H1 (cell line): ENCODE measurements at regions not wholly inside any gene's neighbourhood (a gene's known extent, or its start where the extent isn't known, plus 50 kb on each side); places are given as distances from the start of the nearest gene placed in this dataset.
A peak's percentile ranks its signal among the peaks of the same experiment; 100 is the strongest.

ENCODE experiments used
- CTCF ChIA-PET: fragments of 300-600 bp; sonication (Branson Sonifier 250); formaldehyde crosslinking; loops from one replicate; lab custom pipeline; 2021; ENCODE audit not compliant: partially characterized antibody; lab: Charles Lee
- POLR2A ChIA-PET: fragments of 300-600 bp; sonication (Branson Sonifier 250); formaldehyde crosslinking; loops from one replicate; lab custom pipeline; 2021; ENCODE audit warnings: inconsistent platforms; ENCODE audit not compliant: partially characterized antibody; lab: Charles Lee
- DNase-seq, 2 experiments: peaks; one replicate each; pipeline versions ENCODE4 v3.0.0 to v3.0.0-alpha.2; 2010 to 2022; ENCODE audit warnings: low spot score in 2 of 2, low read depth in 1 of 2, mixed read lengths in 1 of 2
- FAIRE-seq: peaks from 2 replicates; lab custom pipeline; 2011; peaks lifted over from hg19 to GRCh38; lab: Jason Lieb, UNC
- H2AFZ ChIP-seq: 2 replicates; pipeline ENCODE4 v1.8.1; 2012; ENCODE audit warnings: low read length, inconsistent platforms
- H2AK5ac ChIP-seq: 2 replicates; pipeline ENCODE4 v1.6.1; 2013; ENCODE audit warnings: low read depth, low read length
- H2BK120ac ChIP-seq: replicated peaks from 2 replicates; pipeline ENCODE3; 2013; ENCODE audit warnings: low read depth, low read length, inconsistent platforms
- H2BK12ac ChIP-seq: 2 replicates; pipeline ENCODE4 v1.6.1; 2013; ENCODE audit warnings: low read depth, low read length
- H2BK15ac ChIP-seq: 2 replicates; pipeline ENCODE4 v1.6.1; 2013; ENCODE audit warnings: low read length
- H2BK20ac ChIP-seq: 2 replicates; pipeline ENCODE4 v1.6.1; 2013; ENCODE audit warnings: low read length
- H2BK5ac ChIP-seq: 2 replicates; pipeline ENCODE4 v1.6.1; 2013; ENCODE audit warnings: low read depth, low read length
- H3K14ac ChIP-seq: 2 replicates; pipeline ENCODE4 v1.6.1; 2013; ENCODE audit warnings: inconsistent platforms; ENCODE audit not compliant: insufficient read length
- H3K18ac ChIP-seq: 2 replicates; pipeline ENCODE4 v1.6.1; 2013; ENCODE audit warnings: low read length; ENCODE audit errors: extremely low read depth
- H3K23ac ChIP-seq: 2 replicates; pipeline ENCODE4 v1.6.1; 2013; ENCODE audit warnings: inconsistent platforms; ENCODE audit not compliant: insufficient read length
- H3K23me2 ChIP-seq: 2 replicates; pipeline ENCODE4 v1.6.1; 2013; ENCODE audit warnings: low read depth, low read length
- H3K27ac ChIP-seq: 2 replicates; pipeline ENCODE4 v1.6.1; 2011; ENCODE audit warnings: low read depth, low read length, inconsistent platforms
- H3K27me3 ChIP-seq, 4 experiments: replicated peaks in 1 of 4; 1 replicate in 1 of 4; 2 replicates in 3 of 4; pipeline versions ENCODE4 v1.6.1 to v1.8.1; 2011 to 2013; ENCODE audit warnings: low read length in 3 of 4, mild to moderate bottlenecking in 3 of 4, inconsistent platforms in 2 of 4, mixed read lengths in 2 of 4, moderate library complexity in 1 of 4; ENCODE audit not compliant: control insufficient read depth in 3 of 4, insufficient read depth in 3 of 4; ENCODE audit errors: extremely low read depth in 1 of 4
- H3K36me3 ChIP-seq, 4 experiments: 2 replicates each; pipeline versions ENCODE4 v1.6.1 to v1.8.1; 2011 to 2013; ENCODE audit warnings: mild to moderate bottlenecking in 4 of 4, low read length in 3 of 4, moderate library complexity in 2 of 4, control low read depth in 1 of 4, inconsistent platforms in 1 of 4; ENCODE audit not compliant: insufficient read depth in 4 of 4, control insufficient read depth in 2 of 4
- H3K4ac ChIP-seq: replicated peaks from 2 replicates; pipeline ENCODE3; 2013; ENCODE audit warnings: low read length, low read depth, mixed read lengths, inconsistent platforms; ENCODE audit not compliant: insufficient read length
- H3K4me1 ChIP-seq, 4 experiments: replicated peaks in 1 of 4; 1 replicate in 1 of 4; 2 replicates in 3 of 4; pipeline versions ENCODE4 v1.6.1 to v1.8.1; 2011 to 2013; ENCODE audit warnings: low read length in 3 of 4, inconsistent platforms in 2 of 4, mixed read lengths in 1 of 4; ENCODE audit not compliant: insufficient read depth in 4 of 4, control insufficient read depth in 3 of 4
- H3K4me2 ChIP-seq, 2 experiments: 2 replicates each; pipeline versions ENCODE4 v1.6.1 to v1.8.1; 2011 to 2013; ENCODE audit warnings: low read depth in 2 of 2, low read length in 2 of 2, control low read depth in 1 of 2, inconsistent platforms in 1 of 2, mild to moderate bottlenecking in 1 of 2; ENCODE audit not compliant: insufficient read depth in 1 of 2
- H3K4me3 ChIP-seq, 4 experiments: fragments of 200-600, 300-600 bp in 1 of 4; sonication (generic), shearing (Covaris generic), sonication (Bioruptor Twin) in 1 of 4; 2 replicates each; pipeline versions ENCODE4 v1.5.1 to v1.8.1; 2011 to 2016; ENCODE audit warnings: low read length in 4 of 4, low read depth in 3 of 4, control low read depth in 2 of 4, inconsistent platforms in 2 of 4, mild to moderate bottlenecking in 2 of 4, mixed read lengths in 1 of 4, moderate library complexity in 1 of 4; ENCODE audit not compliant: insufficient read depth in 2 of 4; ENCODE audit errors: extremely low read depth in 1 of 4
- H3K56ac ChIP-seq: replicated peaks from 2 replicates; pipeline ENCODE3; 2013; ENCODE audit warnings: low read depth, mild to moderate bottlenecking, mixed read lengths, low read length, inconsistent platforms; ENCODE audit not compliant: insufficient read length
- H3K79me1 ChIP-seq: 2 replicates; pipeline ENCODE4 v1.6.1; 2013; ENCODE audit warnings: low read depth, low read length, control low read depth
- H3K79me2 ChIP-seq, 2 experiments: 2 replicates each; pipeline versions ENCODE4 v1.6.1 to v1.8.1; 2012 to 2013; ENCODE audit warnings: low read length in 2 of 2, mild to moderate bottlenecking in 2 of 2, inconsistent platforms in 1 of 2; ENCODE audit not compliant: insufficient read depth in 2 of 2, control insufficient read depth in 1 of 2
- H3K9ac ChIP-seq, 4 experiments: replicated peaks in 1 of 4; 1 replicate in 1 of 4; 2 replicates in 3 of 4; pipeline versions ENCODE4 v1.6.1 to v1.8.1; 2011 to 2013; ENCODE audit warnings: low read depth in 3 of 4, low read length in 3 of 4, control low read depth in 2 of 4, mild to moderate bottlenecking in 2 of 4, moderate library complexity in 2 of 4, inconsistent platforms in 1 of 4; ENCODE audit errors: extremely low read depth in 1 of 4
- H3K9me3 ChIP-seq, 2 experiments: 2 replicates each; pipeline versions ENCODE4 v1.6.1 to v1.8.1; 2012 to 2013; ENCODE audit warnings: mild to moderate bottlenecking in 2 of 2, moderate library complexity in 2 of 2, control low read depth in 1 of 2, inconsistent platforms in 1 of 2, low read depth in 1 of 2, low read length in 1 of 2, mixed read lengths in 1 of 2; ENCODE audit not compliant: insufficient read depth in 2 of 2
- H4K20me1 ChIP-seq, 2 experiments: replicated peaks in 1 of 2; 2 replicates each; pipeline versions ENCODE3 to v1.8.1; 2011 to 2013; ENCODE audit warnings: inconsistent platforms in 2 of 2, low read length in 2 of 2, mild to moderate bottlenecking in 1 of 2; ENCODE audit not compliant: insufficient read depth in 2 of 2, control insufficient read depth in 1 of 2
- H4K5ac ChIP-seq: 2 replicates; pipeline ENCODE4 v1.6.1; 2013; ENCODE audit warnings: low read length, low read depth, mixed read lengths, inconsistent platforms; ENCODE audit not compliant: insufficient read length
- H4K8ac ChIP-seq: 2 replicates; pipeline ENCODE4 v1.8.0; 2013; ENCODE audit warnings: mild to moderate bottlenecking, moderate library complexity, low read length, inconsistent platforms; ENCODE audit not compliant: insufficient read depth; ENCODE audit errors: extremely low read depth
- H4K91ac ChIP-seq: replicated peaks from 2 replicates; pipeline ENCODE3; 2013; ENCODE audit warnings: low read length, mixed read lengths, inconsistent platforms; ENCODE audit not compliant: insufficient read length
- HDAC2 ChIP-seq, 2 experiments: fragments of 300-600 bp in 1 of 2; sonication (generic) in 1 of 2; IDR thresholded peaks; 2 replicates each; pipeline ENCODE4 v1.6.1; 2011 to 2012; ENCODE audit warnings: low read depth in 2 of 2, low read length in 2 of 2, mild to moderate bottlenecking in 2 of 2, moderate library complexity in 2 of 2, borderline replicate concordance in 1 of 2, inconsistent platforms in 1 of 2
- RFX5 ChIP-seq: IDR thresholded peaks from 2 replicates; pipeline ENCODE4 v1.6.1; 2011; ENCODE audit warnings: low read depth, low read length, improper control_type of control experiment, borderline replicate concordance
- RXRA ChIP-seq: IDR thresholded peaks from 2 replicates; pipeline ENCODE4 v1.6.1; 2011; ENCODE audit warnings: low read depth, mild to moderate bottlenecking, low read length, moderate library complexity; ENCODE audit not compliant: insufficient read depth
- SP4 ChIP-seq: IDR thresholded peaks from 2 replicates; pipeline ENCODE4 v1.6.1; 2012; ENCODE audit warnings: low read length, inconsistent platforms
- SRF ChIP-seq: IDR thresholded peaks from 2 replicates; pipeline ENCODE4 v1.6.1; 2011; ENCODE audit warnings: mild to moderate bottlenecking, low read depth, low read length, moderate library complexity
- WGBS, 2 experiments: shearing (Covaris generic) in 1 of 2; methylation state at CpG; one replicate each; pipeline versions ENCODE4 v1.1.6 to v1.1.7; 2013 to 2015; ENCODE audit warnings: low lambda C conversion rate in 2 of 2, mixed read lengths in 2 of 2, inconsistent platforms in 1 of 2, low coverage in 1 of 2, missing lambda C conversion rate in 1 of 2; ENCODE audit not compliant: insufficient replicate concordance in 2 of 2, insufficient coverage in 1 of 2, insufficient read length in 1 of 2; ENCODE audit errors: extremely low coverage in 1 of 2, missing lambda C conversion rate in 1 of 2; 5-methylcytosine and 5-hydroxymethylcytosine counted together
- TF ChIP-seq, protein P1 (sequence below): IDR thresholded peaks from 2 replicates; pipeline ENCODE4 v1.6.1; 2011; ENCODE audit warnings: low read length, improper control_type of control experiment

GRCh38 chr5:68406767-68407241 lies 191.2 kb downstream of the PIK3R1 start:
- Histone ChIP-seq H2BK5ac (peak overlapping the region; percentile 91; the same call in 1 of the 2 replicates), H2BK12ac (peak overlapping the region; percentile 78; the same call in 1 of the 2 replicates), H4K20me1 (no peaks in the 10 kb centered on the region), H3K14ac (no peak overlapping the region), H3K4me1 (peaks cover 0 to 9% (median 6%) of the 10 kb centered on the region in 4 experiments; a peak in 5 of 7 replicates), H3K27ac (no peak overlapping the region), H2BK20ac (peak overlapping the region; percentile 80; the same call in 1 of the 2 replicates), H3K4ac (peak overlapping the region; percentile 87), H3K23ac (no peak overlapping the region), H3K9ac (no peak overlapping the region; a peak in 1 of 7 replicates), H4K5ac (no peak overlapping the region), H3K4me2 (no peak overlapping the region), H3K27me3 (no peaks in the 10 kb centered on the region), H2BK15ac (peak overlapping the region; percentile 72; the same call in 1 of the 2 replicates), H3K4me3 (no peak overlapping the region), H3K23me2 (no peaks in the 10 kb centered on the region), H2AFZ (peak overlapping the region; percentile 49; the same call in 1 of the 2 replicates), H3K36me3 (no peaks in the 10 kb centered on the region), H3K18ac (0 out of 2 replicates have a peak overlapping the region, but pooled peaks have one; percentile 29), H4K8ac (no peak overlapping the region), H4K91ac (no peak overlapping the region), H2AK5ac (no peak overlapping the region), H3K79me2 (no peaks in the 10 kb centered on the region), H2BK120ac (no peak overlapping the region), H3K79me1 (no peaks in the 10 kb centered on the region), H3K9me3 (no peaks in the 10 kb centered on the region), H3K56ac (no peak overlapping the region)
- 73% methylated on average over 8 of the region's 8 CpGs; no CpG with 5 or more reads in 1 of the 2 experiments for WGBS, 2 experiments
- DNase-seq (peak in 1 of 2 experiments; percentile 44), FAIRE-seq (no peak)
- ChIA-PET CTCF (no interaction called here), POLR2A (no interaction called here)
- TF ChIP-seq RFX5 (no peak), SP4 (no peak), SRF (no peak), RXRA (no peak), HDAC2 (IDR thresholded peaks at IDR 0.05; ENCODE audit: borderline replicate concordance in 1 of 2, low read depth in 2 of 2, low read length in 2 of 2) (no peak)
- TF ChIP-seq, protein P1, sequence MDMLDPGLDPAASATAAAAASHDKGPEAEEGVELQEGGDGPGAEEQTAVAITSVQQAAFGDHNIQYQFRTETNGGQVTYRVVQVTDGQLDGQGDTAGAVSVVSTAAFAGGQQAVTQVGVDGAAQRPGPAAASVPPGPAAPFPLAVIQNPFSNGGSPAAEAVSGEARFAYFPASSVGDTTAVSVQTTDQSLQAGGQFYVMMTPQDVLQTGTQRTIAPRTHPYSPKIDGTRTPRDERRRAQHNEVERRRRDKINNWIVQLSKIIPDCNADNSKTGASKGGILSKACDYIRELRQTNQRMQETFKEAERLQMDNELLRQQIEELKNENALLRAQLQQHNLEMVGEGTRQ: no peak
